ENCODE measurements at regions not wholly inside any gene's neighbourhood (a gene's known extent, or its start where the extent isn't known, plus 50 kb on each side); places are given as distances from the start of the nearest gene placed in this dataset.
A peak's percentile ranks its signal among the peaks of the same experiment; 100 is the strongest.

DNA sequence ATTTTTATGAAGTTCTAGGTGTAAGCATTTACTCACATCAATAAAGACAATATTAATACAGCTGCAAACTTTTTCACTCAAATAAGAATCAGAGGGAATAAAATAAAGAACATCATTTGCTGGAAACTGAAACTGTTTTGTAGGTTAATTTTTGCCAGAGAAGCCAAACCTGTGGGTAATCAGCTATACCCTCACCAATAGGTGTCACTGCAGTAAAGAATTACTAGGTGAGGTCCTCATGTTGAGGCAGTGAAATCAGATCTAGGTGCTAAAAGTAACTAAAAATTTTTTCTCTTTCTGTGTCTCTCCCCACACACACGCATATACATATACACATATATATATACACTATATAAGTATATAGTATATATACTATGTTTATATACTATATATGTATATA lies 1016.3 kb upstream of the SEMA6A start:
- in situ Hi-C loops (cut with MboI; ENCODE audit: low sequenced_read_pairs, unreplicated experiment), result no loop called here
- TF ChIP-seq, protein P1, sequence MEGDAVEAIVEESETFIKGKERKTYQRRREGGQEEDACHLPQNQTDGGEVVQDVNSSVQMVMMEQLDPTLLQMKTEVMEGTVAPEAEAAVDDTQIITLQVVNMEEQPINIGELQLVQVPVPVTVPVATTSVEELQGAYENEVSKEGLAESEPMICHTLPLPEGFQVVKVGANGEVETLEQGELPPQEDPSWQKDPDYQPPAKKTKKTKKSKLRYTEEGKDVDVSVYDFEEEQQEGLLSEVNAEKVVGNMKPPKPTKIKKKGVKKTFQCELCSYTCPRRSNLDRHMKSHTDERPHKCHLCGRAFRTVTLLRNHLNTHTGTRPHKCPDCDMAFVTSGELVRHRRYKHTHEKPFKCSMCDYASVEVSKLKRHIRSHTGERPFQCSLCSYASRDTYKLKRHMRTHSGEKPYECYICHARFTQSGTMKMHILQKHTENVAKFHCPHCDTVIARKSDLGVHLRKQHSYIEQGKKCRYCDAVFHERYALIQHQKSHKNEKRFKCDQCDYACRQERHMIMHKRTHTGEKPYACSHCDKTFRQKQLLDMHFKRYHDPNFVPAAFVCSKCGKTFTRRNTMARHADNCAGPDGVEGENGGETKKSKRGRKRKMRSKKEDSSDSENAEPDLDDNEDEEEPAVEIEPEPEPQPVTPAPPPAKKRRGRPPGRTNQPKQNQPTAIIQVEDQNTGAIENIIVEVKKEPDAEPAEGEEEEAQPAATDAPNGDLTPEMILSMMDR (IDR thresholded peaks at IDR 0.05; ENCODE audit: borderline replicate concordance, control extremely low read depth, extremely low read depth, insufficient read depth, missing control alignments), result peak; percentile 19
- no peak for DNase-seq (ENCODE audit: low spot score)

DNA sequence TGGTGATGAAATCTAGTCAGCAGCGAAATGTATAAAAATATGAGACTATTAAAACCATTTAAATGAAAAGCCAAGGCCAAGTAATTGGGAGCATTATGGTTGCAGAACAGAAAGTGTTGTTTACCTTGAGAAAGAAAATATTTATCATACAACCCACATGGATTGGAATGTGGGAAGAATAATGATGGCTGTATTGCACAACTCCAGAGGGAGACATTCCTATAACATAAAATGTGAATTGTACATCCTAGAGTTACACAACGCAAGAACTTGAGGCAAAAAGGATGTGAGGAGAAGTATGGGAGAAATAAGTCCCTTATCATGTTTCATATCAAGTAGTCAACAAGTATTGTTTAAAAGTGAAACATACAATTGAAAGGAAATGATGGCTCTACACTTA lies 1014.0 kb upstream of the SEMA6A start:
- TF ChIP-seq, protein P1 (IDR thresholded peaks at IDR 0.05; ENCODE audit: borderline replicate concordance, control extremely low read depth, extremely low read depth, insufficient read depth, missing control alignments), result no peak
- DNase-seq (ENCODE audit: low spot score), result no peak
- in situ Hi-C loops (cut with MboI; ENCODE audit: low sequenced_read_pairs, unreplicated experiment), result no loop called here

DNA sequence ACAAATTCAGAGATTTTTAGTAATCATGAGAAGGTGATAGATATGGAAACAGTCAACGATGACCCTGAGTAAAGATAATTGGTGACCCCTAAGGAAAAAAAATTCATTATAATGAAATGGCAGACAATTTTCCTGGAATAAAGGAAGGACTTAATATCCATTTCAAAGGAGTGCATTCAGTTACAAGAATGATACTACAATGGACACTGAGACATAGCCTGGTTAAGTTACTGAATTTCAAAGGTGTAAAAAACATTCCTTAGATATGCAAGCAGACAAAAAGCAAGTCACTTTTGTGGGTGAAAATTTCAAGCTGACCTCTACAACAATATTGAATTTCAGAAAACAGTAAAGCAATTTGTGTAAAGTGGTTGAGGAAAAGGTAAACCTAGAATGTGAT lies 1012.5 kb upstream of the SEMA6A start:
- TF ChIP-seq, protein P1 (IDR thresholded peaks at IDR 0.05; ENCODE audit: borderline replicate concordance, control extremely low read depth, extremely low read depth, insufficient read depth, missing control alignments), result no peak
- DNase-seq (ENCODE audit: low spot score), result no peak
- in situ Hi-C loops (cut with MboI; ENCODE audit: low sequenced_read_pairs, unreplicated experiment), result no loop called here

DNA sequence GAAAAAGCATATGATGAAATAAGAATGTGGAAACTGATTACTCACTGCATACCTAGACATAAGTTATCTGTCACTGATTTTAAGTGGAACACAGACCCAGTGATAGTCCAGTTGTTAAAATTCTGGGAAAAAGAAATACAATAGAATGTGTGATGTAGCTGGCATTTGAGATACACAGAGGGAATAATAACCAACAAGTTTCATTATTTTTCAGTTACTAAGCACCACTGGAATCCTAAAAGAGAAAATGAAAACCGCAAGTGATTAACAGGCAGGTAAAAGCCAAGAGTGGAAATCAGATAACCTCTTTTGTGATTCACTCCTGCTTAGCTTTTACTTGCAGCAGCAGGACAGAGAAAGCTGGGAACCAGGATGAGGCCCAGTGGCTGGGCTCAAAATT lies 994.0 kb upstream of the SEMA6A start:
- no peak for DNase-seq (ENCODE audit: low spot score)
- in situ Hi-C loops (cut with MboI; ENCODE audit: low sequenced_read_pairs, unreplicated experiment), result no loop called here
- TF ChIP-seq, protein P1 (IDR thresholded peaks at IDR 0.05; ENCODE audit: borderline replicate concordance, control extremely low read depth, extremely low read depth, insufficient read depth, missing control alignments), result no peak

DNA sequence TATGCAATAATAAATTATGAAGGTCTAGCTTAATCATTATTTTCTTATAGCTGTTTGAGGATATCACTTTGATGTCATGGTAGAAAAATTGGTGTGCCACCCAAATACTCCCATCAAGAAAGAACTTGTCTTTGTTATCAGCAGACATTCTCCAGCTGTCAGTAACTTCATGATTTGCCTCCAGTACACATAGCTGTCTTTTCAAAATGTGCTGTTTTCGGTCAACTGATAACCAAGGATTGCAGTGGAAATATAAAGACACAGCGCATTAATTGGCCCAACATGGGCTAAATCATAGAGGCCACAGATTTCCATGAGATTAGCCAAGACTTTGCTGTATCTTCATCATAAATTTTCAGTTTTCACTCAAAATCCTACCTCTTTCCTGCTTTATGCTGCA lies 993.5 kb upstream of the SEMA6A start:
- TF ChIP-seq, protein P1 (IDR thresholded peaks at IDR 0.05; ENCODE audit: borderline replicate concordance, control extremely low read depth, extremely low read depth, insufficient read depth, missing control alignments), result no peak
- in situ Hi-C loops (cut with MboI; ENCODE audit: low sequenced_read_pairs, unreplicated experiment), result no loop called here
- no peak for DNase-seq (ENCODE audit: low spot score)

DNA sequence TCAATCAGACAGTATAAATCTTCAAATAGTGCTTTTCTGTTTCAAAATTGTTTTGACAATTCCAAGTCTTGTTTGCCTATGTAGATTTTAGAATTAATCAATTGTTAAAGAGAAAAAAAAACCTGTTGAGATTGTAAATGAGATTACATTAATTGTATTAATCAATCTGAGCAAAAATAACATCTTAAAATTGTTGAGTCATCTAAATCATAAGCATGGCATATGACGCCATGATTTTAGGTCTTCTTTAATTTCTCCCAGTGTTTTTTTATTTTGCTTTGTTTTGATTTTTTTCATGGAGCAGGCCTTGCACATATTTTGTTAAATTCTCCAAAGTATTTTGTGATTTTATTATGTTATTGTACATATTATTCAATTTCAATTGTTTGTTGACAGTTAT lies 988.0 kb upstream of the SEMA6A start:
- TF ChIP-seq, protein P1 (IDR thresholded peaks at IDR 0.05; ENCODE audit: borderline replicate concordance, control extremely low read depth, extremely low read depth, insufficient read depth, missing control alignments), result no peak
- in situ Hi-C loops (cut with MboI; ENCODE audit: low sequenced_read_pairs, unreplicated experiment), result no loop called here
- no peak for DNase-seq (ENCODE audit: low spot score)

DNA sequence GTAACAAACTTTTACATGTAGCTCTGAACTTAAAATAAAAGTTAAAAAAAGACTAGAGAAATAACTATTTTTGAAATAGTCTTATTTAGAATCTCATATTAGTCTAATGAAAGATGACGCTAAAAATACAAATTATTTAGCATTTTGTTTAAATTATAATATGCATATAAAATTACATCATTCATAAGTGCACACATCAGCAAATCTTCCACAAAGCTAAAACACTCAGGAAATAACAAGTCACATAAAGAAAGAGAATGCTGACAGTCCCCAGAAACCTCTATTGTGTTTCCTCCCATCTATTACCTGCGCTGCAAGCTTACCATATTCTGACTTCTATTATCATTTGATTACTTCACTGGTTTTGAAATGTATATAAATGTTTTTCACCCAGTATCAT lies 986.9 kb upstream of the SEMA6A start:
- TF ChIP-seq, protein P1 (IDR thresholded peaks at IDR 0.05; ENCODE audit: borderline replicate concordance, control extremely low read depth, extremely low read depth, insufficient read depth, missing control alignments), result no peak
- in situ Hi-C loops (cut with MboI; ENCODE audit: low sequenced_read_pairs, unreplicated experiment), result no loop called here
- no peak for DNase-seq (ENCODE audit: low spot score)
